Retinal pigment epithelial cell (primary cell): ENCODE measurements at regions not wholly inside any gene's neighbourhood (a gene's known extent, or its start where the extent isn't known, plus 50 kb on each side); places are given as distances from the start of the nearest gene placed in this dataset.

Source experiments
- DNase-seq: peaks from one replicate; pipeline ENCODE4 v3.0.0-alpha.2; 2010; ENCODE audit warnings: low read depth
- H3K4me3 ChIP-seq: 2 replicates; pipeline ENCODE4 v1.5.1; 2011; ENCODE audit warnings: mild to moderate bottlenecking, low read length, control low read depth, moderate library complexity
- TF ChIP-seq, protein P1 (sequence below): conservative IDR thresholded peaks from 2 replicates; pipeline ENCODE4 v1.5.1; 2011; ENCODE audit warnings: low read depth, low read length, control low read depth, inconsistent platforms

DNA sequence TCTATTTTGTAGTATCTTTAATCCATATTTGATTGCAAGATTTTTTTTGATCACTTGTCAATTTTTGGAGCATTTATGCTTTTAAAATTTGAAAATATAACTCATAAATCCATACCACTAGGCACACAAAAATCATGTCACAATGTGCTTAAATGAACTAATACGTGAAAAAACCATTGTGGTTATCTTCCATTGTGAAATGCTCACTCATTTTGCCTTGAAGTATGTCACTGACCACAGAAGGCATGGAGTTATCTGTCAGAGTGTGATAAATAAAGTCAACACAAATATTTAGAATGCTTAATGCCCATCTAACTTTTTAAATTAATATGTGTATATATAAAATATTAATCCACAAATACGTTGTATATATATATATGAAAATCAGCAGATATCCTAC is 347.2 kb downstream of the PTPRC start:
- no peak overlapping the region for H3K4me3 ChIP-seq
- TF ChIP-seq, protein P1, sequence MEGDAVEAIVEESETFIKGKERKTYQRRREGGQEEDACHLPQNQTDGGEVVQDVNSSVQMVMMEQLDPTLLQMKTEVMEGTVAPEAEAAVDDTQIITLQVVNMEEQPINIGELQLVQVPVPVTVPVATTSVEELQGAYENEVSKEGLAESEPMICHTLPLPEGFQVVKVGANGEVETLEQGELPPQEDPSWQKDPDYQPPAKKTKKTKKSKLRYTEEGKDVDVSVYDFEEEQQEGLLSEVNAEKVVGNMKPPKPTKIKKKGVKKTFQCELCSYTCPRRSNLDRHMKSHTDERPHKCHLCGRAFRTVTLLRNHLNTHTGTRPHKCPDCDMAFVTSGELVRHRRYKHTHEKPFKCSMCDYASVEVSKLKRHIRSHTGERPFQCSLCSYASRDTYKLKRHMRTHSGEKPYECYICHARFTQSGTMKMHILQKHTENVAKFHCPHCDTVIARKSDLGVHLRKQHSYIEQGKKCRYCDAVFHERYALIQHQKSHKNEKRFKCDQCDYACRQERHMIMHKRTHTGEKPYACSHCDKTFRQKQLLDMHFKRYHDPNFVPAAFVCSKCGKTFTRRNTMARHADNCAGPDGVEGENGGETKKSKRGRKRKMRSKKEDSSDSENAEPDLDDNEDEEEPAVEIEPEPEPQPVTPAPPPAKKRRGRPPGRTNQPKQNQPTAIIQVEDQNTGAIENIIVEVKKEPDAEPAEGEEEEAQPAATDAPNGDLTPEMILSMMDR, result no peak
- no peak for DNase-seq

- DNase-seq, result no peak
- TF ChIP-seq, protein P1, result no peak
- H3K4me3 ChIP-seq, result no peak overlapping the region
Observed at GRCh38 chr1:198986442-198986841, 347.6 kb downstream of the PTPRC start.

DNA sequence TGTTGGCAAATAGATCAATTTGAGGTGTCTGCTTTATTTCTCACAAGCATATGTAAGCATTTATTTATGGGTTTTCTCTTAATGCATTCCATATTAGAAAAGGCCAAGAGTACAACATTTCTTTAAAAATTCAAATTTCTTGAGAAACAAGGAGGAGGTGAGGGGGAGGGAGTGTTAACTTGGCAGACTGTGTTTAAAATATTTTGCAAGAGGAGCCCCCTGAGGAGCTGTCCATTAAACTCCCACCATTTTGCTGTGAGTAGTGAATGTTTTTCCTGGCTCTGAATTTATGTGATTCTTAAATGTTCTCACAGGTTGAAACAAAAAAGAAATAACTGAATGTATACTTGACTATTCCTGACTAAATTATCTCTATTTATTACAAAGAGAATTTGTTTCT is 363.8 kb downstream of the PTPRC start:
- no peak for DNase-seq
- no peak overlapping the region for H3K4me3 ChIP-seq
- TF ChIP-seq, protein P1, result no peak

GRCh38 chr1:199007423-199007822 is 368.6 kb downstream of the PTPRC start:
- DNase-seq, result no peak
- TF ChIP-seq, protein P1, result no peak
- no peak overlapping the region for H3K4me3 ChIP-seq

DNA sequence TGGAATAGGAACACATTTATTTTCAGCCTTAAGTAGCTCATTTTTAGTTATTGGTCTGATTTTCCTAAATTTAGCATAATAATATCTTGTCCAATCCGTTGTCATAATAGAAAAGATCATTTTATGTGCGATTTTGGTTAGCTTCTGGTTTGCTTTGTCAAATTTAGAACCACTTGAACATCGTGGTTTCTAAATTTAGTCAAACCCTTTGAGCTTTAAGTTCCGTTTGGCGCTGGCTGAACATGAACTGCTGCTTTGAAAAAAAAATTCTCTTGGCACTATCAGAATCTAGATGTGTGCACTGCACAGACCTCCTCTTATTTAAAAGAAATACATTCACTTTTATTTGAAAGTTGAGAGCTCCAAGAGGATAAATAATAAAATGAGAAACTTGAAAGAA is 370.6 kb downstream of the PTPRC start:
- no peak overlapping the region for H3K4me3 ChIP-seq
- no peak for DNase-seq

GRCh38 chr1:199010492-199010891 is 371.7 kb downstream of the PTPRC start:
- no peak for DNase-seq
- TF ChIP-seq, protein P1, result no peak

More for the DNA sequence above, 370.6 kb downstream of the PTPRC start:
- TF ChIP-seq, protein P1, result no peak

DNA sequence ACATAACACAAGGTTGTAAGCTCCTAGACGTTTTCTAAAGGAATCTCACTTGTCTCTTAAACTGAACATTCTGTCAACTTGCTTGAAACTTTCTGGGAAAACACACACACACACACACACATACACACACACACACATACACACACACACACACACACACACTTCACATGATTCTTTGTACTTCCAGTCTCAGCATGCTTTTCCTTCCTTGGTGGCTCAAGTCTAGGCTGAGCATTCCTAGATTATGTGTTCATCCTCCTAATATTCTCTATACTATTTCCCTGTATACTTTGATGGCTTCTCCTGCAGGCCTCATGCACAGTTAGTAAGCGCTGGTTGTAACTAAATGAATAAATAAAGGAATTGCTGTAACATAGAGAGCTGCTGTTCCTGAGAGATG is 372.1 kb downstream of the PTPRC start:
- no peak overlapping the region for H3K4me3 ChIP-seq
- DNase-seq, result no peak
- TF ChIP-seq, protein P1, result no peak

More at GRCh38 chr1:199010492-199010891, 371.7 kb downstream of the PTPRC start:
- H3K4me3 ChIP-seq, result no peak overlapping the region
